Neuron (in vitro differentiated cells): ENCODE measurements at regions not wholly inside any gene's neighbourhood (a gene's known extent, or its start where the extent isn't known, plus 50 kb on each side); places are given as distances from the start of the nearest gene placed in this dataset.

ENCODE experiments used
- H2AFZ ChIP-seq: one replicate; pipeline ENCODE4 v1.6.1; 2013; ENCODE audit warnings: low read depth, mild to moderate bottlenecking, inconsistent platforms, low read length, moderate library complexity
- H3K27me3 ChIP-seq: one replicate; pipeline ENCODE4 v1.6.1; 2013; ENCODE audit warnings: low read length; ENCODE audit not compliant: insufficient read depth
- H3K36me3 ChIP-seq: one replicate; pipeline ENCODE4 v1.6.1; 2013; ENCODE audit warnings: low read length; ENCODE audit not compliant: insufficient read depth
- H3K4me1 ChIP-seq: one replicate; pipeline ENCODE4 v1.6.1; 2013; ENCODE audit warnings: low read length; ENCODE audit not compliant: insufficient read depth
- H3K4me3 ChIP-seq: 2 replicates; pipeline ENCODE4 v1.5.1; 2013; ENCODE audit warnings: mild to moderate bottlenecking, low read length, moderate library complexity
- H3K9me3 ChIP-seq: one replicate; pipeline ENCODE4 v1.6.1; 2013; ENCODE audit warnings: low read length

DNA sequence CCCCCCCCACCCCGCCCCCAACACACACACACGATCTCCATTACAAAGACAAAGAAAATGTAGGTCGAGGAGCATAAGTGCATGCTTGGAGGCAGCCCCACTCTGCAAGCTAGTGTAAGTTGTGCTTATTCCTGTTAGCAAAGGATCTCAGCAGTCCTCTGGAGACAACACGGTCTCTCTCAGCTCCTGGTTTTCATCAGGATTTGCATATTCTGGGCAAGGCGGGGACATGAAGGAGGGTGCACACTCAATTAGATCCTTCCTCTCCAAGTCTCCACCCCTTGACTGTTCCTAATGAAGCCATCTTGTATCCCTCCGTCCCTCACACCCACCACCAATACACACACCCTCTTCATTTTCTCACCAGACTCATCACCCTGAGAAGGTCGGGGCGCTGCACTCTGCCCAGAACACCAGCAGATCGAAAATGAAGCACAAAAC lies 63.8 kb downstream of the MRPL46 start:
- Histone ChIP-seq H3K36me3 (no peaks in the 10 kb centered on the region), H3K9me3 (no peaks in the 10 kb centered on the region), H3K4me3 (no peak overlapping the region), H3K27me3 (peaks cover 5% of the 10 kb centered on the region), H2AFZ (no peak overlapping the region), H3K4me1 (no peaks in the 10 kb centered on the region)

DNA sequence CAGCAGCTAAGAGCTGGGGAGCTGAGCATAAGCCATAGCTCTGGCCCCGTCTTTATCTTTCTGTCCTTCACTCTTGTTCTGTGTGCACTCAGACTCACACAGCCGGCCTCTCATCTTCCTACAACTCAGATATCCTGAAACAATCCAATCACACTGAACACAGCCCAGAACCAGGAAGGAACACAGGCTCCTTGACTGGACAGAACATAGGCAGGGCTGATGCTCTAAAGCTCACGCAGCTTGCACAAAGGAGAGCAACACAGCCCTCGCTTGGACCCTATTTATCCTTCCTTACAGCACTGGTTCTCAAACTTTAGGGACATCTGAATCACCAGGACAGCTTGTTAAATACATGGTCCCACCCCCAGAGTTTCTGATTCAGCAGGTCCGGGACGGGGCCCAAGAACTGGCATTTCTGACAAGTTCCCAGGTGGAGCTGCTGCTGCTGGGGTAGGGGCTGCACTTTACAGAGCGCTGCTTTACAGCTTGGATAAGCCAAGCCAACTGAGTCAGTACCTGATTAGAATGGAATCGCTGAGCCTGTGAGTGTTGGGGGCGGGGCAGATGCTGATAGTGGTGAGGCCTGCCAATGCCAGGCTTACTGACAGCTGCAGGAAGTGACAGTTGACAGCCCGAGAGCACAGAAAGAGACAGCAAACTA lies 65.1 kb downstream of the MRPL46 start:
- peaks cover 5% of the 10 kb centered on the region for H3K27me3 ChIP-seq
- no peaks in the 10 kb centered on the region for H3K4me1 ChIP-seq
- H3K36me3 ChIP-seq, result no peaks in the 10 kb centered on the region
- H2AFZ ChIP-seq, result no peak overlapping the region
- H3K9me3 ChIP-seq, result no peaks in the 10 kb centered on the region
- no peak overlapping the region for H3K4me3 ChIP-seq

GRCh38 chr15:88401251-88401995 lies 65.8 kb downstream of the MRPL46 start:
- no peaks in the 10 kb centered on the region for H3K4me1 ChIP-seq
- H3K9me3 ChIP-seq, result no peaks in the 10 kb centered on the region
- H3K27me3 ChIP-seq, result peaks cover 5% of the 10 kb centered on the region
- H3K4me3 ChIP-seq, result no peak overlapping the region
- no peak overlapping the region for H2AFZ ChIP-seq
- no peaks in the 10 kb centered on the region for H3K36me3 ChIP-seq

DNA sequence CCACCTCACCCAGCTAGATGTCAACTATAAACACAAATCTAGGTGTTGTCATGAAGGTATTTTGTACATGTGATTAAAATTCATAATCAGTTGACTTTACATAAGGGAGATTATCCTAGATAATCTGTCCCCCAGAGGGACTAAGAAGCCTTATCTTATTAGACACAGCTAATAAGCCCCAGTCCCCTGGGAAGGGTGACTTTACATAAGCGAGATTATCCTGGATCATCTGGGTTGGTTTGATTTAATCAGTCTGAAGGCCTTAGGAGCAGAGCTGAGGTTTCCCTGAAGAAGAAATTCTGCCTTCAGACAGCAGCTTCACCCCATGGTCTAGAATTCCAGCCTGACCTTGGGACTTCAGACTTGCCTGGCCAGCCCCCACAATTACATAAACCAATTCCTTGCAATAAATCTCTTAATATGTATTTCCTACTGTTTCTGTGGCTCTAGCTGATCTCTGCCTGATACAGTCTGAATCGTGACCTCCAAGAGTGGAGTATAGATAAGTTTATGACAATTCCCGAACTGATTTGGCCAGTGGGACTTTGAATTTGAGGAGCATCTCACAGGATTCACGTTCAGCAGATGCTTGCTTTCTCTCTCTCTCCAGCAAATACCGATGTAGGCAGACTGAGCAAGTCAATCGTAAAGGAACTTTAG lies 66.5 kb downstream of the MRPL46 start:
- Histone ChIP-seq H3K4me3 (no peak overlapping the region), H3K9me3 (no peaks in the 10 kb centered on the region), H2AFZ (no peak overlapping the region), H3K27me3 (peaks cover 5% of the 10 kb centered on the region), H3K36me3 (no peaks in the 10 kb centered on the region), H3K4me1 (no peaks in the 10 kb centered on the region)

DNA sequence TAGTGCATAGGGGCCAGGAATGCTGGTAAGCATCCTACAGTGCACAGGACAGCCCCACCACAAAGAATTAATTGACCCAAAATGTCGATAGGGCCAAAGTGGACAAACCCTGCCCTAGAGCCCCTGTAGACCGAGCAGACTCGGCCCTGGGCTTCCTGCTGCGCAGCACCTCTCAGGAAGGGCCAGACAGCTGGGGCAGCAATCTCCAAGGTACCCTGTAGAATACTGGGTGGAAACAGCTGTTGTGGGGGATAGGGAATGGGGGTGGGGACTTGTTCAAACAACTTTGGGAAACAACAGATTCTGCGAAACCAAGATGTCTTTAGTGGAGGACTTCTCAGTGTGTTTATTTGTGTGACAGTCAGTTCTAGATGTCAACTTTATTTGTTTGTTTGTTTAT lies 67.1 kb downstream of the MRPL46 start:
- no peak overlapping the region for H3K4me3 ChIP-seq
- H3K9me3 ChIP-seq, result no peaks in the 10 kb centered on the region
- H3K4me1 ChIP-seq, result no peaks in the 10 kb centered on the region
- peaks cover 5% of the 10 kb centered on the region for H3K27me3 ChIP-seq
- no peaks in the 10 kb centered on the region for H3K36me3 ChIP-seq
- H2AFZ ChIP-seq, result no peak overlapping the region

DNA sequence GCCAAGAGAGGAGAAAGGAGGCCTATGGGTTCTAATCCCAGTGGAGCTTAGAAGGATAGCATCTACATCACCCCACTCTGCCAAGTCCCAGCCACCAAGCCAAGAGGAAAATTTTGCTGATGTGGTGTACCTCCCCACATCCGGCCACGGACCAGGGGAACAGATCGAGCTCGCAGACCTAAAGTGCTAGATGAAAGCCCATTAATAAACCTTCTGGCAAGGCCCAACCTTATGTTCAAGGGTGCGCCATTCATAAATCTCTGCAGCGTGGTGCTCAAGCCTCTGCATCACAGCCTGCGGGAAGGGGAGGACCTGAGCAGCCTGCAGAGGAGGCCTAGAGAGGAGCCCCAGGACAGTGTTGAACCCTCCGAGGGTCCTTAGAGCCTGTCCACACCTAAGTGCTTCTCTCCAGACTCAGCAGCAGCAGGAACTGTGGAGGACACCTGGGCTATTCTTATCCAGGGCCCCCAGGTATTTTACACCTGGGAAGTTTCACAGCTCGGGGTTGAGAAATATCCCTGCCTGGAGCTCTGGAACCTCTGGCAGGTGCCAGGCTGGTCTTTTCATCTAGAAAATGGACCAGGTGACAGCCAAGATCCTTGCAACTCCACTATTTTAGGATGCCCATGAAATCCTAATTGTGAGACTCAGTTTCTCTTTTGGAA lies 68.0 kb downstream of the MRPL46 start:
- no peaks in the 10 kb centered on the region for H3K4me1 ChIP-seq
- no peak overlapping the region for H2AFZ ChIP-seq
- H3K36me3 ChIP-seq, result no peaks in the 10 kb centered on the region
- no peak overlapping the region for H3K4me3 ChIP-seq
- H3K9me3 ChIP-seq, result no peaks in the 10 kb centered on the region
- peaks cover 5% of the 10 kb centered on the region for H3K27me3 ChIP-seq

DNA sequence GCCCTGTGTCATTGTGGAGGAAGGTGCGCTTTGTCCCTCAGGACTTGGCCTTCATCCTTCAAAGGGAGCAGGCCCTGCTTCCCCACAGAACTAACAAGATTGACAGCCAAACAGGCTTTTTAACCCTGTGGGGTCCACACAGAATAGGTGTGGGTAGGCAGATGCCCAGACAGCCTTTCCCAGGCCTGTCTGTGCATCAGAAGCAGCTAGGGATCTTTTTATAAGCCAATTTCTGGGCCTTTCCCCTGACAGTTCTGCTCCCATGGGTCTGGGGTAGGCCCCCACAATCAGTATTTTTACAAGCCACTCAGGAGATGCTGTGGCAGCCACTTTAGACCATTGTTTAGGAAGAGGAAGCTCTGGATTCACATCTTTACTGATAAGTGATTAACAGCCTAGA lies 69.2 kb downstream of the MRPL46 start:
- peaks cover 5% of the 10 kb centered on the region for H3K27me3 ChIP-seq
- H3K9me3 ChIP-seq, result no peaks in the 10 kb centered on the region
- no peaks in the 10 kb centered on the region for H3K36me3 ChIP-seq

GRCh38 chr15:88397506-88397905 lies 69.7 kb downstream of the MRPL46 start:
- Histone ChIP-seq H3K36me3 (no peaks in the 10 kb centered on the region), H3K4me3 (no peak overlapping the region), H2AFZ (no peak overlapping the region), H3K4me1 (no peaks in the 10 kb centered on the region), H3K27me3 (peaks cover 5% of the 10 kb centered on the region), H3K9me3 (no peaks in the 10 kb centered on the region)

More for the DNA sequence above, 69.2 kb downstream of the MRPL46 start:
- H2AFZ ChIP-seq, result no peak overlapping the region
- H3K4me3 ChIP-seq, result no peak overlapping the region
- no peaks in the 10 kb centered on the region for H3K4me1 ChIP-seq

- no peaks in the 10 kb centered on the region for H3K36me3 ChIP-seq
- H3K4me1 ChIP-seq, result no peaks in the 10 kb centered on the region
- peak overlapping the region; percentile 7 for H2AFZ ChIP-seq
- no peaks in the 10 kb centered on the region for H3K9me3 ChIP-seq
- H3K4me3 ChIP-seq, result no peak overlapping the region
- peaks cover 5% of the 10 kb centered on the region for H3K27me3 ChIP-seq
Observed at GRCh38 chr15:88395872-88396781, 71.1 kb downstream of the MRPL46 start.

DNA sequence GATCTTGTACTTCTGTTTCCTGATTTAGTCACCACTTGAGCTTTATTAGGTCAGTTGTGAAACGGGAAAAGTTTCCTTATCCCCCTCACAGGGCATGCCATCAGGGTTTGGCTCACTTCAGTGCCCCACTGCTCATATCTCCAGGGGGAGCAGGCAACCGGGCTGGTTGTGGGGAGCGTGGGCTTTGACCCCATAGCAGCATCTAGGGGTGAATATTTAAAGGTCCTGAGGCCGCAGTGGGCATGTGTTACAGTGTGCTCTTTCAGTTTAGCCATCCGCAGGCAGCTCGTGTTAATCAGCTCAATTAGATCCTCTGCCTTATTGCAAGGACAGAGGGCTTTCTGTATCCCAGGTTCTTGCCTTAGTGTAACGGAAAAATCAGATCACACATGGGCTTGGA lies 71.9 kb downstream of the MRPL46 start:
- Histone ChIP-seq H3K27me3 (peaks cover 5% of the 10 kb centered on the region), H2AFZ (no peak overlapping the region), H3K4me3 (no peak overlapping the region), H3K36me3 (no peaks in the 10 kb centered on the region), H3K4me1 (no peaks in the 10 kb centered on the region), H3K9me3 (no peaks in the 10 kb centered on the region)

- no peak overlapping the region for H2AFZ ChIP-seq
- no peaks in the 10 kb centered on the region for H3K27me3 ChIP-seq
- H3K4me3 ChIP-seq, result no peak overlapping the region
- H3K36me3 ChIP-seq, result no peaks in the 10 kb centered on the region
- no peaks in the 10 kb centered on the region for H3K9me3 ChIP-seq
- H3K4me1 ChIP-seq, result no peaks in the 10 kb centered on the region
Observed at GRCh38 chr15:88394553-88395145, 72.5 kb downstream of the MRPL46 start.
